ENCODE measurements at regions not wholly inside any gene's neighbourhood (a gene's known extent, or its start where the extent isn't known, plus 50 kb on each side); places are given as distances from the start of the nearest gene placed in this dataset.

DNA sequence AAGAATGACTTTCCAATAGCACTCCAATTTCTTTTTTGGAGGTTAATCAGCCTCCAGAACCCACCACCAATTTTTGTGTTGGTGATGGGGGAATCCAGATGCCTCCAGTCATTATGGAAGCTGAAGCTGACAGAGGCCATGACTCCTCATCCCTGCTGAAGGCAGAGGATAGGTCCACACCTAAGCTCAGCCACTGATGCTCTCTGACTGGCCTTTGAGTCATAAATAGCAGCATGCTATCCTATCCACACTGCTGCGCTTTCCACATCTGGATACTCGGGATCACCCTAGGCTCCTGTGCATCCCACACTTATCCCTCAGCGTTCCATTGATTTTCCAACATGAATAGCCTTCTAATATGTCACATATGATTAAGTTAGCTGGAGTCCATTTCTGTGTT, 124.2 kb downstream of the TES start (continued):
- no peak for TF ChIP-seq ARID4B (CRISPR knock-in tag; IDR thresholded peaks at IDR 0.05)
- no peak for TF ChIP-seq ZNF511 (CRISPR knock-in tag; IDR thresholded peaks at IDR 0.05)

DNA sequence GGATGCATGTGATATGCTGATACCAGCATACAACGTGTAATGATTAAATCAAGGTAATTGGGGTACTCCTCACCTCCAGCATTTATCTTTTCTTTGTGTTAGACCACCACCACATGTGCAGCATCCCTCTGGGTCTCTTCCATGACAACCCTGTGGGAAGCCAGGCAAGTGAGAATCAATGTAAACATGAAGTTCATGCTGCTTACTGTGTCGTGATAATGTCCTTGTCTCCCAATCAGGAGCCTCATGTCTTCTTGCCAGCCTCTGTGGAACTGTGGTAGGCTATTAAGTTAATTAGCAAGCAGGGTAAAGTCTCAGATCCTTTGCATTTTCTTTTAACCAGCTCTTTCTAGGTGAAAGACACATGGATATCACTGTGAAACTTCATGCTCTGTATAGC, 126.7 kb downstream of the TES start:
- intact Hi-C loops (cut with micrococcal nuclease) = no loop called here
- Histone ChIP-seq H3K4me3 (no peak overlapping the region), H3K79me2 (ENCODE audit: control insufficient read depth, insufficient read depth, low read length) (no peaks in the 10 kb centered on the region), H3K9me1 (ENCODE audit: control insufficient read depth, insufficient read depth, low read length) (no peaks in the 10 kb centered on the region), H3K36me3 (ENCODE audit: control insufficient read depth, insufficient read depth, low read length) (no peaks in the 10 kb centered on the region), H3K9me3 (replicated peaks; ENCODE audit: control insufficient read depth, insufficient read depth, low read depth, low read length) (no peaks in the 10 kb centered on the region), H2AFZ (ENCODE audit: low read depth, low read length) (no peak overlapping the region), H3K9ac (ENCODE audit: insufficient read depth in 1 of 2, low read depth in 2 of 2, low read length in 2 of 2) (no peak overlapping the region), H4K20me1 (replicated peaks; ENCODE audit: control insufficient read depth, insufficient read depth, low read length) (no peaks in the 10 kb centered on the region), H3K27ac (ENCODE audit: extremely low read depth, low read depth, low read length) (no peak overlapping the region), H3K27me3 (ENCODE audit: control insufficient read depth in 2 of 2, insufficient read depth in 2 of 2, low read length in 2 of 2) (peaks cover 4% of the 10 kb centered on the region in 2 experiments; a peak in 3 of 5 replicates), H3K4me1 (replicated peaks in 1 of 2; ENCODE audit: control insufficient read depth in 2 of 2, insufficient read depth in 2 of 2, low read length in 2 of 2) (peaks cover 0 to 16% of the 10 kb centered on the region in 2 experiments; a peak in 3 of 5 replicates), H3K4me2 (ENCODE audit: insufficient read depth, low read length) (no peak overlapping the region)
- DNase-seq (ENCODE audit: extremely low read depth in 1 of 4, low spot score in 3 of 4) (no peak), ATAC-seq (no peak), FAIRE-seq (no peak)
- TF ChIP-seq CLOCK (CRISPR knock-in tag; IDR thresholded peaks at IDR 0.05; ENCODE audit: borderline replicate concordance) = 0 out of 2 replicates have a peak, but pooled peaks have one; percentile 8
- TF ChIP-seq, protein P1, sequence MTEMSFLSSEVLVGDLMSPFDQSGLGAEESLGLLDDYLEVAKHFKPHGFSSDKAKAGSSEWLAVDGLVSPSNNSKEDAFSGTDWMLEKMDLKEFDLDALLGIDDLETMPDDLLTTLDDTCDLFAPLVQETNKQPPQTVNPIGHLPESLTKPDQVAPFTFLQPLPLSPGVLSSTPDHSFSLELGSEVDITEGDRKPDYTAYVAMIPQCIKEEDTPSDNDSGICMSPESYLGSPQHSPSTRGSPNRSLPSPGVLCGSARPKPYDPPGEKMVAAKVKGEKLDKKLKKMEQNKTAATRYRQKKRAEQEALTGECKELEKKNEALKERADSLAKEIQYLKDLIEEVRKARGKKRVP (CRISPR knock-in tag; IDR thresholded peaks at IDR 0.05) = no peak
- no peak for TF ChIP-seq HMGXB4 (CRISPR knock-in tag; IDR thresholded peaks at IDR 0.05)
- in situ Hi-C loops (cut with MboI) = no loop called here
- WGBS (ENCODE audit: insufficient coverage, low coverage, missing lambda C conversion rate) = 3% methylated on average over 2 of the region's 2 CpGs
- BruUV-seq (replicated peaks) = no TSS peak
- CTCF ChIA-PET (ENCODE audit: low intra/inter-chr PET ratio) = no interaction called here
- POLR2A ChIA-PET = no interaction called here

Measured in K562 (cell line).